Prostate gland (tissue), 2 donors: ENCODE measurements at regions not wholly inside any gene's neighbourhood (a gene's known extent, or its start where the extent isn't known, plus 50 kb on each side); places are given as distances from the start of the nearest gene placed in this dataset.

Experiments
- DNase-seq: peaks from one replicate; pipeline ENCODE4 v3.0.0-alpha.2; 2019; ENCODE audit warnings: low spot score
- H3K27ac ChIP-seq, 2 donors: fragments of 200-600 bp; sonication (generic); 2 replicates each; pipeline ENCODE4 v1.5.1; 2017 to 2019
- H3K27me3 ChIP-seq: fragments of 200-600 bp; sonication (generic); replicated peaks from 2 replicates; pipeline ENCODE4 v1.5.1; 2019; ENCODE audit not compliant: insufficient read depth
- H3K36me3 ChIP-seq, 2 donors: fragments of 200-600 bp; sonication (generic); 1 replicate in 1 of 2; 2 replicates in 1 of 2; pipeline versions ENCODE4 v1.5.1 to v1.8.1; 2017 to 2019
- H3K4me1 ChIP-seq: fragments of 200-600 bp; sonication (generic); replicated peaks from 2 replicates; pipeline ENCODE4 v1.5.1; 2019
- H3K4me3 ChIP-seq, 2 donors: fragments of 200-600 bp; sonication (generic); 2 replicates each; pipeline ENCODE4 v1.5.1; 2017 to 2019
- H3K9me3 ChIP-seq: fragments of 200-600 bp; sonication (generic); 2 replicates; pipeline ENCODE4 v1.5.1; 2017
- POLR2A ChIP-seq: fragments of 450-650 bp; IDR thresholded peaks from one replicate; pipeline ENCODE4 v1.6.1; 2016; ENCODE audit warnings: antibody characterized with exemption, mild to moderate bottlenecking
- POLR2AphosphoS5 ChIP-seq: sonication (generic); formaldehyde crosslinking; IDR thresholded peaks from one replicate; pipeline ENCODE4 v1.6.1; 2017; ENCODE audit warnings: antibody characterized with exemption
- WGBS: methylation state at CpG from one replicate; pipeline ENCODE4 v1.1.5; 2018; 5-methylcytosine and 5-hydroxymethylcytosine counted together
- intact Hi-C: fragments of 100-400 bp; cut with DNase I; formaldehyde crosslinking; loops from one replicate; pipeline ENCODE4 v1.14.2; 2022
- TF ChIP-seq, protein P1 (sequence below), 4 experiments: fragments of 200-600 bp in 2 of 4; fragments of 450-650 bp in 2 of 4; sonication (generic) in 2 of 4; IDR thresholded peaks; 1 replicate in 3 of 4; 2 replicates in 1 of 4; pipeline ENCODE4 v1.5.1; 2016 to 2019; ENCODE audit warnings: antibody characterized with exemption in 4 of 4, mild to moderate bottlenecking in 2 of 4, moderate library complexity in 2 of 4

DNA sequence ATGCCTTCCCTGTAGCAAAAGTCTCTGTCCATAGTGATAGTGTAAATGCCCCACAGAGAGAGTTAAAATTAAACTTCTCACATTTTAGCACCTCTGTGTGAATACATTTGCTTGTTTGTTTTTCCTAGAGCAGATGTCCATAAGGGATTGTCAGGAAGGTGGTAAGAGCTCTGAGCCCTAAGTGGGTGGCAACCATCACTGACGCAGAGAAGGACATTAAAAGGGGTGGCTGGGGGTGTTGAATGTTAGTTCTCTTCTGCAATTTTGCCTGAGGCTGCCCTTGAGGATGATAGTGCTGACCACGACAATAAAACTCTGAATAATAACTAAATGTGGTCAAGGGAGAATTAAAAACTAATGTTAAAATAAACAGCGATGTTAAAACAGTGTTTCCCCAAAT, 174.3 kb upstream of the ID4 start:
- no peaks in the 10 kb centered on the region for H3K9me3 ChIP-seq
- 84% methylated on average over 3 of the region's 3 CpGs for WGBS
- no peaks in the 10 kb centered on the region for H3K36me3 ChIP-seq
- H3K4me1 ChIP-seq, result no peaks in the 10 kb centered on the region
- no peak for DNase-seq
- no peak overlapping the region for H3K4me3 ChIP-seq
- no peaks in the 10 kb centered on the region for H3K27me3 ChIP-seq
- intact Hi-C loops, result no loop called here
- TF ChIP-seq, protein P1, sequence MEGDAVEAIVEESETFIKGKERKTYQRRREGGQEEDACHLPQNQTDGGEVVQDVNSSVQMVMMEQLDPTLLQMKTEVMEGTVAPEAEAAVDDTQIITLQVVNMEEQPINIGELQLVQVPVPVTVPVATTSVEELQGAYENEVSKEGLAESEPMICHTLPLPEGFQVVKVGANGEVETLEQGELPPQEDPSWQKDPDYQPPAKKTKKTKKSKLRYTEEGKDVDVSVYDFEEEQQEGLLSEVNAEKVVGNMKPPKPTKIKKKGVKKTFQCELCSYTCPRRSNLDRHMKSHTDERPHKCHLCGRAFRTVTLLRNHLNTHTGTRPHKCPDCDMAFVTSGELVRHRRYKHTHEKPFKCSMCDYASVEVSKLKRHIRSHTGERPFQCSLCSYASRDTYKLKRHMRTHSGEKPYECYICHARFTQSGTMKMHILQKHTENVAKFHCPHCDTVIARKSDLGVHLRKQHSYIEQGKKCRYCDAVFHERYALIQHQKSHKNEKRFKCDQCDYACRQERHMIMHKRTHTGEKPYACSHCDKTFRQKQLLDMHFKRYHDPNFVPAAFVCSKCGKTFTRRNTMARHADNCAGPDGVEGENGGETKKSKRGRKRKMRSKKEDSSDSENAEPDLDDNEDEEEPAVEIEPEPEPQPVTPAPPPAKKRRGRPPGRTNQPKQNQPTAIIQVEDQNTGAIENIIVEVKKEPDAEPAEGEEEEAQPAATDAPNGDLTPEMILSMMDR (IDR thresholded peaks at IDR 0.05), result no peak
- TF ChIP-seq POLR2AphosphoS5 (no peak), POLR2A (no peak)
- no peak overlapping the region for H3K27ac ChIP-seq

DNA sequence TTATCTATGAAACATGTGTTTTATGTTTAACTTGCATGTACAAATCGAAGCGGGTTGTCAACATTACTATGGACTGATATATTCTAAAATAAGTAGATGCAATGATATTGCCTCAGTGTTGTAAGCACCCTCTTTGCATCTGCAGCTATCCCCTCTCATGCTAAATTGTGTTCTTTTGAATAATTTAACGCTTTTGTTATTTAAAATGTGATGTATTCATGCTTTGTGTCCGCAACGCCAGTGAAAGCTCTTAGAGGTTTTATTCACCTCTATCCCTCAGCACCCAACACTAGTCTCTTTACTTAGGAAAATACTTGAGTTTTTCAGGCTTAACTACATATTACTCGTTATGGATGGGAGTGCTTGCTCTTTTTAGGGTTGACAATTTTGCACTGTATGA, 173.7 kb upstream of the ID4 start:
- no peak overlapping the region for H3K27ac ChIP-seq
- DNase-seq, result no peak
- H3K27me3 ChIP-seq, result no peaks in the 10 kb centered on the region
- H3K36me3 ChIP-seq, result no peaks in the 10 kb centered on the region
- WGBS, result 87% methylated on average over 6 of the region's 6 CpGs
- intact Hi-C loops, result no loop called here
- H3K4me3 ChIP-seq, result no peak overlapping the region
- no peaks in the 10 kb centered on the region for H3K4me1 ChIP-seq
- TF ChIP-seq POLR2AphosphoS5 (no peak), POLR2A (no peak)
- TF ChIP-seq, protein P1 (IDR thresholded peaks at IDR 0.05), result no peak
- H3K9me3 ChIP-seq, result no peaks in the 10 kb centered on the region

DNA sequence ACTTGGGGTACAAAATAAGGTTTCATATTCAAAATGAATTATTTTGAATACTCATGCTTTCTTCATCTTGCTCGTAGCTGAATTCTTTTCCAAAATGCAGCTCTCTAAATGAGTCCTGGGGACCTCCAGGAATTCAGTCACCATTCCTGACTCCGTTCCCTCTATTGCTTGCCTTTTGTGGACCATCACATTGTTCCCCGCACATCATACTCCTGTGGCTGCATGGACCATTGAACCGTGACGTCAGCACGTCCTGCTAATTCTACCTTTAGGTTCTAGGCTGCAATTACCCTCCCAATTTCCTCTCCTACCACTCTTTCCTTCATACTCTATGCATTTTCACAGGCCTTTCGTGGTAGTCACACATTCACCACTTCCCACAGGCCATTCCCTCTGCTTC, 173.1 kb upstream of the ID4 start:
- H3K4me1 ChIP-seq, result no peaks in the 10 kb centered on the region
- intact Hi-C loops, result no loop called here
- no peaks in the 10 kb centered on the region for H3K36me3 ChIP-seq
- H3K9me3 ChIP-seq, result no peaks in the 10 kb centered on the region
- WGBS, result 94% methylated on average over 7 of the region's 7 CpGs
- DNase-seq, result no peak
- H3K27me3 ChIP-seq, result no peaks in the 10 kb centered on the region
- TF ChIP-seq POLR2AphosphoS5 (no peak), POLR2A (no peak)
- TF ChIP-seq, protein P1 (IDR thresholded peaks at IDR 0.05), result no peak
- H3K4me3 ChIP-seq, result no peak overlapping the region
- H3K27ac ChIP-seq, result no peak overlapping the region

DNA sequence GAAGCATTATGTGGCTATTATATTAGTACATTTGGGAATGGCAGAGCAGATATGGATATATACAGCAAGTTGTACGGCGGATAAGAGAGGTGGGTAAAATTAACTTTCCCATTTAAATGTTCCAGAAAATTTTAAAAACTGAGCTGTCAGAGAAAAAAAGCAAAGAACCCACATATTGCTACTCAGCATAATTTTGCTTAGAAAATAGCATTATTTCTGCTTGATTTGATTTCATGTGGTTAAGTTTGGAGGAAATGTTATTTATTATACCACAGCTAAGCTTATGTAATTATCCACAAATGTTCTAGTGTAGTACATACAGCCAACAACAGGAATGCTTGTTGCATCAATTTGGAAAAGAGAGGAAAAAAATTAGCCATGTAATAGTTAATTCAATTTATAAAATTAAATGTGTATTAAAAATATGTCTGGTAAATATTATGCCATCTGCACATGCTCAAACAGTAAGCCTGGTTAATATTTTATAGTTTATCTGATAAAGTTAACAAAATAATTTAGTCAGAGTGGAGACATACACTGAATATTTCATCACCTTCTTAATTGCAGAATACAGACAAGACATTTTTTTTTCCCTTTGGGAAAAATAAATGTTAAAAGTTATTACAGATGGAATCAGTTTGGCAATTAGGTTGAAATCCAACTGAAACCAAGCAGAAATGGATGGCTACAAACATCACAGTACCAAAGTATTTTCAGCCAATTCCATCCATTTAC, 172.1 kb upstream of the ID4 start:
- WGBS, result 97% methylated on average over 2 of the region's 2 CpGs
- intact Hi-C loops, result no loop called here
- no peak for DNase-seq

DNA sequence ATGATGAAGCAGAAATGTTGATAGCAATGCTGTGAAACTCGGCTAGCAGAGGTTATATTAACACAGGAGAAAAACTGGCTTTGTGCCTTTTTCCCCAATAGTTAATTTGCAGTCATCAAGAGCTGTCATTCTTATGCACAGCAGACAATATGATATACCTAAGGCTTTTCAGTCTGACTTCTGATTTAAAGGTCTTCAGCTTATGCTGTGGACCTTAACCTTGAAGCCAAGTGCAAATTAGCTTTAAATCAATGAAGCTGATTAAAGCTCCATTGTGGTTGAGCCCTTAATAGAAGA, 171.6 kb upstream of the ID4 start:
- WGBS, result 42% methylated on average over 1 of the region's 1 CpG
- Histone ChIP-seq H3K27ac (no peak overlapping the region), H3K36me3 (no peaks in the 10 kb centered on the region), H3K27me3 (no peaks in the 10 kb centered on the region), H3K4me3 (no peak overlapping the region), H3K4me1 (no peaks in the 10 kb centered on the region), H3K9me3 (no peaks in the 10 kb centered on the region)
- no peak for TF ChIP-seq POLR2A
- TF ChIP-seq, protein P1 (IDR thresholded peaks at IDR 0.05), result no peak
- no peak for TF ChIP-seq POLR2AphosphoS5
- intact Hi-C loops, result no loop called here
- DNase-seq, result no peak

More for the DNA sequence above, 172.1 kb upstream of the ID4 start:
- Histone ChIP-seq H3K27me3 (no peaks in the 10 kb centered on the region), H3K9me3 (no peaks in the 10 kb centered on the region), H3K27ac (no peak overlapping the region), H3K4me1 (no peaks in the 10 kb centered on the region), H3K36me3 (no peaks in the 10 kb centered on the region), H3K4me3 (no peak overlapping the region)
- TF ChIP-seq POLR2AphosphoS5 (no peak), POLR2A (no peak)
- TF ChIP-seq, protein P1 (IDR thresholded peaks at IDR 0.05), result no peak
